ENCODE measurements at regions not wholly inside any gene's neighbourhood (a gene's known extent, or its start where the extent isn't known, plus 50 kb on each side); places are given as distances from the start of the nearest gene placed in this dataset.

- TF ChIP-seq CTCF (IDR thresholded peaks at IDR 0.05), result no peak
- TF ChIP-seq MAX (IDR thresholded peaks at IDR 0.05), result no peak
- no peak for TF ChIP-seq POLR2A (IDR thresholded peaks at IDR 0.05; ENCODE audit: low read length)
- no peak for TF ChIP-seq JUN (IDR thresholded peaks at IDR 0.05)
- TF ChIP-seq SMC3 (IDR thresholded peaks at IDR 0.05), result no peak
- TF ChIP-seq KDM1A (IDR thresholded peaks at IDR 0.05; ENCODE audit: low read depth), result no peak
- TF ChIP-seq ELK1 (IDR thresholded peaks at IDR 0.05; ENCODE audit: low read depth, low read length), result no peak
- TF ChIP-seq ZFP36 (IDR thresholded peaks at IDR 0.05; ENCODE audit: borderline replicate concordance, partially characterized antibody), result no peak
- TF ChIP-seq RARB (CRISPR knock-in tag; IDR thresholded peaks at IDR 0.05), result no peak
- no peak for TF ChIP-seq NPAS2 (CRISPR knock-in tag; IDR thresholded peaks at IDR 0.05; ENCODE audit: borderline replicate concordance)
- no peak for TF ChIP-seq BHLHE40 (IDR thresholded peaks at IDR 0.05; ENCODE audit: low read depth, low read length)
- TF ChIP-seq, protein P1, sequence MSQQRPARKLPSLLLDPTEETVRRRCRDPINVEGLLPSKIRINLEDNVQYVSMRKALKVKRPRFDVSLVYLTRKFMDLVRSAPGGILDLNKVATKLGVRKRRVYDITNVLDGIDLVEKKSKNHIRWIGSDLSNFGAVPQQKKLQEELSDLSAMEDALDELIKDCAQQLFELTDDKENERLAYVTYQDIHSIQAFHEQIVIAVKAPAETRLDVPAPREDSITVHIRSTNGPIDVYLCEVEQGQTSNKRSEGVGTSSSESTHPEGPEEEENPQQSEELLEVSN (IDR thresholded peaks at IDR 0.05; ENCODE audit: borderline replicate concordance, low read depth), result no peak
These were observed 289.0 kb upstream of the PAPPA start for GRCh38 chr9:115864581-115864980.
